ENCODE measurements at regions not wholly inside any gene's neighbourhood (a gene's known extent, or its start where the extent isn't known, plus 50 kb on each side); places are given as distances from the start of the nearest gene placed in this dataset.

DNA sequence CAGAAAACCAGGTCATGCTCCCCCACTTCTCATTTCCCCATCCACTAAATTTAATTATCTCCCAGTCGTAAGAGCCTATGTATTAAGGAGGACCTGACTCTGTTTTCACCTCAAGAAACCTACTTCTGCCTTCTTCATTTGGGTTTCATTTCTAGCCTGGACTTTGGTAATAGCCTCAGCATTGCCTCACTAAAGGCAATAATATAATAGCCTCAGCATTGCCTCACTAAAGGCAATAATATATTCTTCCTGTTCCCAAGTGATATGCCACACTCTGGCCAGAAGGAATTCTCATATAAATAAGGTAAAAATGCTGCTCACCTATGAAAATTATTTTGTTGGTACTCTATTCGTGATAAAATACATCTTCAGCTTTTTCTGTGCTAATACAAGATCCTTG lies 993.9 kb downstream of the EFNB2 start:
- no peak for DNase-seq (ENCODE audit: low read depth, low spot score)

- DNase-seq (ENCODE audit: low read depth, low spot score) = no peak
These were observed 997.1 kb downstream of the EFNB2 start for GRCh38 chr13:105538346-105538745.

DNA sequence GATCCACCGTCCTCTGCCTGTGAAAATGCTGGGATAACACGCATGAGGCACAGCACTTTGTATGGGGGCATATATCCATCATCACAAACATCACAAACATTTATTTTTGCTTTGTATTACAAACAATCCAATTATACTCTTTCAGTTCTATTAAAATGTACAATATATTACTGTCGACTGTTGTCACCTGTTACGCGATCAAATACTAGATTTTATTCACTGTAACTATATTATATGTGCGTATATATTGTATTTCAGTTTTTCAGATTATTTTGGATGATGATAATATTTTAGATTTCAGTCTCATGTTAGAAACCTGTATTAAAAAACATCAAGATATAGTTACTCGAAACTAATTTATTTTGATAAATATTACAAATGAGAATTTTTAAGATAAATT lies 998.3 kb downstream of the EFNB2 start:
- no peak for DNase-seq (ENCODE audit: low read depth, low spot score)

- DNase-seq (ENCODE audit: low read depth, low spot score) = no peak
These were observed 1005.0 kb downstream of the EFNB2 start for GRCh38 chr13:105530468-105530867.

DNA sequence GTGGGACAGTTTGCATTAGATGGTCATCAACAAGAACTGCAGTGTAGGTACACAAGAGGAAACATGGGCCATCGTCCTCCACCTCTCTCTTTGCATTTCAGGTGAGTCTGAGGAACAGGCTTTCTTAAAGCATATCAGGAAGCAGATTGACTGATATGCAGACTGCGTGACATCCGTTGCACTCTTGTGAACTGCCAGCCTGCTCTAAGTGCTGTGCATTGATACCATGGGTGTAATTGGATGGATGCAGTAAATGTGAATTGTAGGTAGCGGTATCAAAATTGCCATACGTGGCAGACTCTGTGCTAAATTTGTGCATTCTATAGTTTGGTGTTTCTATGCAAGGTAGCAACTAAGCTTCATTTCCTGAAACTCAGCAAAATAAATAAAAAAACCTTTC lies 1008.3 kb downstream of the EFNB2 start:
- no peak for DNase-seq (ENCODE audit: low read depth, low spot score)

GRCh38 chr13:105519771-105520170 lies 1015.7 kb downstream of the EFNB2 start:
- DNase-seq (ENCODE audit: low read depth, low spot score) = no peak

GRCh38 chr13:105518086-105518485 lies 1017.4 kb downstream of the EFNB2 start:
- no peak for DNase-seq (ENCODE audit: low read depth, low spot score)

DNA sequence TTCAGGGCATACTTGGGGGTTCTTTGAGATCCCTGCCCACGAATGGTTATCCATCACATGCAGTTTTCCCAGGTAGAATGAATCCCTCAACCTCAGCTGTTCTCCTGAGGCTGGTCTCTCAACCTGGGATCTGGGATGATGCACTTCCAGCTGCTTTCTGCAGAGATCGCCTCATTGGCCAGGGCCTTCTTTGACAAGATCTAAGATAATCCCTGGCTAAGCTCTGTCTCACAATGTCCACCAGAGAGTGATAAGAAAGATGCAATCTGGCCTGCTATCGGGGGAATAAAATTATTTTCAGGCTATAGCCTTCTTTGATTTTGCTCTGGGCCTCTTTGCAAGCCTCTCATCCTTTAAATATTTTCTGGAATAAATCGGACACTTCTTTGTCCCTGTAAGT lies 1021.1 kb downstream of the EFNB2 start:
- no peak for DNase-seq (ENCODE audit: low read depth, low spot score)

DNA sequence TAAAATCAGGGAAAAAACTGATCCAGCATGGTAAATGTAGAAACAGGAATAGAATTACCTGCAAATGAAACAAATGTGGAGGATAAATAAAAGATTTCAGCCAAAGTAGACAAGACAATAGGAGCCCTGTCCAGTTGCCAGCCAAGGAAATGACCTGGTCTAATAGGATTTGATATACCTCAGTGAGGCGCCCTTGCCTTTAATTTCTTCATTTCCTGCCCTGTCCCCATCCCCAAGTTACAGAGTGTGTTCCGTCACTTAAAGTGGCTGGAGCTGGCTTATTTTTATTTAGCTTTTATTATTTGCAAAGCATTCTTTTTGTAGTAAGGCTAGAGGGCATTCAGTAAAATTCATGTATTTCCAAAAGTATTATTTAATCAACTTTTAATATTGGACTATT lies 1022.0 kb downstream of the EFNB2 start:
- DNase-seq (ENCODE audit: low read depth, low spot score) = no peak

- no peak for DNase-seq (ENCODE audit: low read depth, low spot score)
These were observed 1025.3 kb downstream of the EFNB2 start for GRCh38 chr13:105509981-105510762.

- no peak for DNase-seq (ENCODE audit: low read depth, low spot score)
These were observed 1029.0 kb downstream of the EFNB2 start for GRCh38 chr13:105506463-105506862.

- no peak for DNase-seq (ENCODE audit: low read depth, low spot score)
These were observed 1033.3 kb downstream of the EFNB2 start for GRCh38 chr13:105502193-105502592.

DNA sequence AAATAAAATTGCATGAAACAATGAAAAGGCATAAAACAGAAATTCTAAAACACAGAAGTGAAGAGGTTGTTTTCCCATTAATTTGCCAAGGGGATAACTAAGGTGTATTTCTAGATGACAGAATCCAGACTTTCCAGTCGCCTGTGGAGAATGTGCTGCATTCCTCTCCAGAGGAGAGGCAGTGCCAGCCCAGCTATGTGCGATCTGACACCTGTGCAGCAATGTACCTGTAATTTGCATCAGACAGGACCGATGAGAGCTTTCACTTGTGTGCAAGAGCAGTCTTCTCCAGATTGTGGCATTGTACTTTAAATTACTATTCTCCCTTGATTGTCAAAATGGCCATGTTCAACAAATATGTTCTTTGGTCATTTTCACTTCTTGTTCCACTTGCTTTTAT lies 1037.9 kb downstream of the EFNB2 start:
- DNase-seq (ENCODE audit: low read depth, low spot score) = no peak

GRCh38 chr13:105492216-105492615 lies 1043.2 kb downstream of the EFNB2 start:
- no peak for DNase-seq (ENCODE audit: low read depth, low spot score)

GRCh38 chr13:105491345-105491744 lies 1044.1 kb downstream of the EFNB2 start:
- no peak for DNase-seq (ENCODE audit: low read depth, low spot score)

GRCh38 chr13:105485081-105485480 lies 1050.4 kb downstream of the EFNB2 start:
- DNase-seq (ENCODE audit: low read depth, low spot score) = no peak

- no peak for DNase-seq (ENCODE audit: low read depth, low spot score)
These were observed 1060.4 kb downstream of the EFNB2 start for GRCh38 chr13:105474983-105475610.

DNA sequence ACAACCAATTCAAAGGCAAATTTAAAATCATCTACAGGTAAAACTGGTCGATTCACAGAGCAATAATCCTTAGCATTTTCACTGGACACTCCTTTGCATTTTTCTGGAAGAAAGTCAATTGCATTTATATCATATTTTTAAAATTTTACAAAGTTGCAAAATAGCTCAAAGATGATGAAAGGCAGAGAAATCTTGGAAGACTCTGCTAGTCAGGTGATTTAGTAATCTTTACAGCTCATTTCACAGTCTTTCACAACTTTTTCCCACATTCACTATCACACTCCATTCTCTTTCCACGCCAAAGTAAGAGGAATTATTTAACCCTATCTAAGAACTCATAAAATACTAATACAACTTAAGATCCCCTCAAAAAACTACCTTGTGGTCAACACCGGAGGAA lies 1063.8 kb downstream of the EFNB2 start:
- DNase-seq (ENCODE audit: low read depth, low spot score) = no peak

GRCh38 chr13:105466376-105466775 lies 1069.1 kb downstream of the EFNB2 start:
- no peak for DNase-seq (ENCODE audit: low read depth, low spot score)

DNA sequence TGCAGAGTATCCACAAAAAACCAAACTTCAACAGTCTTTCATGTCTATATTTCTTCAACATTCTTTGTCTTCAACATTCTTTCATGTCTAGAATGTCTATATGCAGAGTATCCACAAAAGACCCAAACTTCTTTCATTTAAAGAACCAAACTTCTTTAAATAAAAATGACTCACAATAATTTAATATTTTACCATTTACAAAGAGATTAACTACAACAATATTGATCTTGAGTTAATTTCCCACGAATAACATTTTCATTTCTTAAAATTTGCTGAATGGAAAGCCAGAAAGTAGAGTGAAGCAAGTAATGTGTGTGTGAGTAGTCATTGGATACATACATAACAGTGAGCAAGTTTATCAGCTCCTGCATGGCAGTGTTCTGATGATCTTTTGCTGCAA lies 1069.7 kb downstream of the EFNB2 start, which contains the start of gene DAOA:
DAOA (plus strand) TSS at position 301 of the 400 bp plus-strand sequence.
- DNase-seq (ENCODE audit: low read depth, low spot score) = no peak

- DNase-seq (ENCODE audit: low read depth, low spot score) = no peak
These were observed 1070.2 kb downstream of the EFNB2 start for GRCh38 chr13:105465251-105465650.

- no peak for DNase-seq (ENCODE audit: low read depth, low spot score)
These were observed 1071.2 kb downstream of the EFNB2 start for GRCh38 chr13:105464249-105464648.

- DNase-seq (ENCODE audit: low read depth, low spot score) = no peak
These were observed 1072.4 kb downstream of the EFNB2 start for GRCh38 chr13:105463011-105463501.

Data from activated naive CD8-positive, alpha-beta T cell treated with anti-CD3 and anti-CD28 coated beads, Interleukin-2, amount 50 U/mL, for 16 hours (primary cell).